CD14-positive monocyte (primary cell): ENCODE measurements at regions not wholly inside any gene's neighbourhood (a gene's known extent, or its start where the extent isn't known, plus 50 kb on each side); places are given as distances from the start of the nearest gene placed in this dataset.

Experiments used
- DNase-seq, 3 donors: peaks; one replicate each; pipeline ENCODE4 v3.0.0-alpha.2; 2011 to 2022
- H2AFZ ChIP-seq: 2 replicates; pipeline ENCODE4 v1.6.0; 2012; ENCODE audit warnings: mild to moderate bottlenecking, low read depth, low read length, inconsistent platforms; ENCODE audit not compliant: insufficient read depth, poor library complexity, severe bottlenecking
- H3K27ac ChIP-seq, 2 donors: 1 replicate in 1 of 2; 2 replicates in 1 of 2; pipeline ENCODE4 v1.5.1; 2012 to 2013; ENCODE audit warnings: low read length in 2 of 2, control low read depth in 1 of 2, inconsistent platforms in 1 of 2, low read depth in 1 of 2, mild to moderate bottlenecking in 1 of 2
- H3K27me3 ChIP-seq, 2 donors: one replicate each; pipeline versions ENCODE4 v1.6.0 to v1.6.1; 2011 to 2013; ENCODE audit warnings: low read length in 2 of 2; ENCODE audit not compliant: control insufficient read depth in 2 of 2, insufficient read depth in 2 of 2
- H3K36me3 ChIP-seq, 2 donors: replicated peaks in 1 of 2; 1 replicate in 1 of 2; 2 replicates in 1 of 2; pipeline versions ENCODE4 v1.5.1 to v1.6.1; 2012 to 2013; ENCODE audit warnings: low read length in 2 of 2, control low read depth in 1 of 2, inconsistent platforms in 1 of 2, mild to moderate bottlenecking in 1 of 2; ENCODE audit not compliant: insufficient read depth in 2 of 2, control insufficient read depth in 1 of 2
- H3K4me1 ChIP-seq, 2 donors: 1 replicate in 1 of 2; 2 replicates in 1 of 2; pipeline versions ENCODE4 v1.5.1 to v1.6.1; 2012 to 2013; ENCODE audit warnings: low read length in 2 of 2, control low read depth in 1 of 2, inconsistent platforms in 1 of 2, mild to moderate bottlenecking in 1 of 2, moderate library complexity in 1 of 2; ENCODE audit not compliant: insufficient read depth in 2 of 2, control insufficient read depth in 1 of 2
- H3K4me2 ChIP-seq: replicated peaks from 2 replicates; pipeline ENCODE3; 2012; ENCODE audit warnings: low read length, moderate library complexity, mild to moderate bottlenecking; ENCODE audit not compliant: poor library complexity, severe bottlenecking; ENCODE audit errors: extremely low read depth
- H3K4me3 ChIP-seq, 3 experiments: fragments of 200-600 bp in 1 of 3; sonication (generic) in 1 of 3; replicated peaks in 1 of 3; 1 replicate in 2 of 3; 2 replicates in 1 of 3; pipeline ENCODE4 v1.5.1; 2011 to 2013; ENCODE audit warnings: low read length in 3 of 3, mild to moderate bottlenecking in 3 of 3, control low read depth in 2 of 3, low read depth in 2 of 3, inconsistent platforms in 1 of 3, moderate library complexity in 1 of 3
- H3K79me2 ChIP-seq: 2 replicates; pipeline ENCODE4 v1.6.0; 2012; ENCODE audit warnings: mild to moderate bottlenecking, control low read depth, inconsistent platforms, low read length, moderate library complexity; ENCODE audit not compliant: insufficient read depth
- H3K9ac ChIP-seq: 2 replicates; pipeline ENCODE4 v1.6.0; 2017; ENCODE audit warnings: low read length, mild to moderate bottlenecking; ENCODE audit not compliant: insufficient read depth, poor library complexity, severe bottlenecking
- H3K9me3 ChIP-seq, 2 donors: replicated peaks in 1 of 2; 1 replicate in 1 of 2; 2 replicates in 1 of 2; pipeline versions ENCODE4 v1.5.1 to v1.6.1; 2012 to 2013; ENCODE audit warnings: low read length in 2 of 2, control low read depth in 1 of 2; ENCODE audit not compliant: control insufficient read depth in 1 of 2, insufficient read depth in 1 of 2
- H4K20me1 ChIP-seq: 2 replicates; pipeline ENCODE4 v1.6.0; 2012; ENCODE audit warnings: mild to moderate bottlenecking, low read length, control low read depth, moderate library complexity; ENCODE audit not compliant: insufficient read depth
- H3K27ac Mint-ChIP-seq, 7 donors: one replicate each; pipeline ENCODE4 v1.8.0; 2020; ENCODE audit warnings: mild to moderate bottlenecking in 7 of 7, mixed read lengths in 7 of 7, moderate library complexity in 6 of 7, inconsistent platforms in 2 of 7
- H3K27me3 Mint-ChIP-seq, 3 donors: one replicate each; pipeline ENCODE4 v1.8.0; 2021 to 2022; ENCODE audit warnings: low read depth in 3 of 3, mild to moderate bottlenecking in 3 of 3, mixed read lengths in 3 of 3, moderate library complexity in 3 of 3, inconsistent platforms in 1 of 3
- H3K36me3 Mint-ChIP-seq, 2 donors: one replicate each; pipeline ENCODE4 v1.8.0; 2020; ENCODE audit warnings: mixed read lengths in 2 of 2, inconsistent platforms in 1 of 2, mild to moderate bottlenecking in 1 of 2
- H3K4me1 Mint-ChIP-seq: one replicate; pipeline ENCODE4 v1.8.0; 2020; ENCODE audit warnings: mild to moderate bottlenecking, mixed read lengths
- H3K4me3 Mint-ChIP-seq, 2 donors: one replicate each; pipeline ENCODE4 v1.8.0; 2020; ENCODE audit warnings: mild to moderate bottlenecking in 2 of 2, mixed read lengths in 2 of 2, moderate library complexity in 1 of 2
- H3K9me3 Mint-ChIP-seq, 7 donors: one replicate each; pipeline ENCODE4 v1.8.0; 2020 to 2022; ENCODE audit warnings: mixed read lengths in 7 of 7, mild to moderate bottlenecking in 6 of 7, moderate library complexity in 6 of 7, inconsistent platforms in 2 of 7
- CTCF ChIP-seq: fragments of 200-600 bp; IDR thresholded peaks from one replicate; pipeline ENCODE4 v1.8.0; 2022; ENCODE audit warnings: antibody characterized with exemption, mild to moderate bottlenecking
- WGBS: methylation state at CpG from one replicate; pipeline ENCODE4 v1.1.5; 2013; ENCODE audit warnings: missing lambda C conversion rate; ENCODE audit not compliant: insufficient coverage; 5-methylcytosine and 5-hydroxymethylcytosine counted together
- intact Hi-C, 2 donors: fragments of 100-400 bp; cut with micrococcal nuclease; formaldehyde crosslinking; loops; one replicate each; pipeline versions ENCODE4 v1.15.0 to v1.15.1; 2023

GRCh38 chr3:107271787-107272387 is 105.4 kb upstream of the CCDC54 start:
- no peaks in the 10 kb centered on the region for H3K27me3 ChIP-seq
- H3K27ac ChIP-seq = no peak overlapping the region
- H3K4me2 ChIP-seq = no peak overlapping the region
- peak in 2 of 3 donors; percentile 5 to 7 for DNase-seq
- H3K36me3 Mint-ChIP-seq = no peaks in the 10 kb centered on the region
- no peaks in the 10 kb centered on the region for H3K79me2 ChIP-seq
- intact Hi-C loops = no loop called here
- H3K27me3 Mint-ChIP-seq = peaks cover 0 to 3% (median 0%) of the 10 kb centered on the region in 3 donors
- no peaks in the 10 kb centered on the region for H3K9me3 ChIP-seq
- H4K20me1 ChIP-seq = no peaks in the 10 kb centered on the region
- H3K4me1 ChIP-seq = no peaks in the 10 kb centered on the region
- no peak overlapping the region for H3K9ac ChIP-seq
- no CpG with 5 or more reads among the region's 3 CpGs for WGBS
- H3K27ac Mint-ChIP-seq = no peak overlapping the region
- peak; percentile 72 for TF ChIP-seq CTCF
- H3K4me3 ChIP-seq = no peak overlapping the region
- H2AFZ ChIP-seq = no peak overlapping the region
- H3K36me3 ChIP-seq = no peaks in the 10 kb centered on the region
- no peak overlapping the region for H3K4me3 Mint-ChIP-seq
- no peaks in the 10 kb centered on the region for H3K4me1 Mint-ChIP-seq
- H3K9me3 Mint-ChIP-seq = no peaks in the 10 kb centered on the region

GRCh38 chr3:107272471-107272870 is 104.8 kb upstream of the CCDC54 start:
- no peak overlapping the region for H2AFZ ChIP-seq
- no peaks in the 10 kb centered on the region for H3K9me3 Mint-ChIP-seq

More at GRCh38 chr3:107272471-107272870, 104.8 kb upstream of the CCDC54 start:
- H3K9ac ChIP-seq = no peak overlapping the region
- no peak overlapping the region for H3K27ac ChIP-seq
- no peak overlapping the region for H3K4me3 ChIP-seq
- intact Hi-C loops = no loop called here
- no peak for DNase-seq
- Mint-ChIP-seq H3K4me1 (no peaks in the 10 kb centered on the region), H3K27me3 (peaks cover 0 to 3% (median 0%) of the 10 kb centered on the region in 3 donors), H3K27ac (no peak overlapping the region), H3K36me3 (no peaks in the 10 kb centered on the region), H3K4me3 (no peak overlapping the region)
- no peaks in the 10 kb centered on the region for H3K27me3 ChIP-seq
- H4K20me1 ChIP-seq = no peaks in the 10 kb centered on the region
- H3K36me3 ChIP-seq = no peaks in the 10 kb centered on the region
- WGBS = no CpG with 5 or more reads among the region's 2 CpGs
- H3K9me3 ChIP-seq = no peaks in the 10 kb centered on the region
- H3K79me2 ChIP-seq = no peaks in the 10 kb centered on the region
- no peak for TF ChIP-seq CTCF
- no peak overlapping the region for H3K4me2 ChIP-seq
- H3K4me1 ChIP-seq = no peaks in the 10 kb centered on the region
